ENCODE measurements at regions not wholly inside any gene's neighbourhood (a gene's known extent, or its start where the extent isn't known, plus 50 kb on each side); places are given as distances from the start of the nearest gene placed in this dataset.

- no peak for TF ChIP-seq CTCF (IDR thresholded peaks at IDR 0.05; ENCODE audit: low read depth, low read length, missing input control)
- TF ChIP-seq ATF3 (IDR thresholded peaks at IDR 0.05): no peak
- no peak for TF ChIP-seq MAX (IDR thresholded peaks at IDR 0.05)
- no peak for TF ChIP-seq FOXA1 (IDR thresholded peaks at IDR 0.05)
- no peak for TF ChIP-seq YY1 (IDR thresholded peaks at IDR 0.05)
- no peak for TF ChIP-seq NR2F2 (IDR thresholded peaks at IDR 0.05)
- TF ChIP-seq EGR1 (IDR thresholded peaks at IDR 0.05; ENCODE audit: low read depth in 2 of 2): no peak
- no peak for TF ChIP-seq HNF4G (IDR thresholded peaks at IDR 0.05)
- TF ChIP-seq RXRA (IDR thresholded peaks at IDR 0.05): no peak
- TF ChIP-seq TAF1 (conservative IDR thresholded peaks at IDR 0.05): no peak
- TF ChIP-seq ZBTB33 (IDR thresholded peaks at IDR 0.05): no peak
- TF ChIP-seq JUND (IDR thresholded peaks at IDR 0.05): no peak
- TF ChIP-seq RAD21 (IDR thresholded peaks at IDR 0.05): no peak
- no peak for TF ChIP-seq REST (IDR thresholded peaks at IDR 0.05)
These were observed 251.3 kb downstream of the SLC16A7 start for GRCh38 chr12:59847127-59847526.
